Tibial artery (tissue), 4 donors: ENCODE measurements at regions not wholly inside any gene's neighbourhood (a gene's known extent, or its start where the extent isn't known, plus 50 kb on each side); places are given as distances from the start of the nearest gene placed in this dataset.

Experiments
- DNase-seq, 2 donors: peaks; one replicate each; pipeline ENCODE4 v3.0.0-alpha.2; 2019
- H3K27ac ChIP-seq, 2 donors: fragments of 200-600 bp; sonication (generic) in 1 of 2; 1 replicate in 1 of 2; 2 replicates in 1 of 2; pipeline ENCODE4 v1.5.1; 2018 to 2019; ENCODE audit warnings: mild to moderate bottlenecking in 1 of 2
- H3K27me3 ChIP-seq, 2 donors: fragments of 200-600 bp; sonication (generic) in 1 of 2; one replicate each; pipeline versions ENCODE4 v1.5.1 to v1.6.0; 2016 to 2019
- H3K36me3 ChIP-seq, 3 donors: fragments of 200-600 bp; sonication (generic) in 2 of 3; one replicate each; pipeline ENCODE4 v1.5.1; 2016 to 2019; ENCODE audit warnings: mild to moderate bottlenecking in 2 of 3
- H3K4me1 ChIP-seq, 4 donors: fragments of 200-600 bp; sonication (generic) in 2 of 4; 1 replicate in 3 of 4; 2 replicates in 1 of 4; pipeline ENCODE4 v1.5.1; 2016 to 2019
- H3K4me3 ChIP-seq, 2 donors: fragments of 200-600 bp; sonication (generic) in 1 of 2; 1 replicate in 1 of 2; 2 replicates in 1 of 2; pipeline ENCODE4 v1.5.1; 2018 to 2019; ENCODE audit warnings: mild to moderate bottlenecking in 2 of 2
- H3K9me3 ChIP-seq, 3 donors: fragments of 200-600 bp; sonication (generic) in 1 of 3; one replicate each; pipeline ENCODE4 v1.5.1; 2016 to 2019
- CTCF ChIP-seq, 2 experiments: fragments of 200-600 bp in 1 of 2; fragments of 450-650 bp in 1 of 2; IDR thresholded peaks; one replicate each; pipeline ENCODE4 v1.5.1; 2017 to 2019; ENCODE audit warnings: antibody characterized with exemption in 2 of 2, mild to moderate bottlenecking in 1 of 2, moderate library complexity in 1 of 2
- intact Hi-C: fragments of 100-400 bp; cut with DNase I; formaldehyde crosslinking; loops from one replicate; pipeline ENCODE4 v1.15.0; 2023; ENCODE audit warnings: low total_unique reads

- no peak for DNase-seq
- TF ChIP-seq CTCF (IDR thresholded peaks at IDR 0.05): no peak
- Histone ChIP-seq H3K27ac (no peak overlapping the region), H3K9me3 (no peaks in the 10 kb centered on the region), H3K27me3 (no peaks in the 10 kb centered on the region), H3K4me3 (no peak overlapping the region), H3K36me3 (no peaks in the 10 kb centered on the region), H3K4me1 (peaks cover 0 to 7% (median 0%) of the 10 kb centered on the region in 4 donors)
- intact Hi-C loops: no loop called here
Observed at GRCh38 chr4:13159041-13159620, 325.0 kb downstream of the RAB28 start.

GRCh38 chr4:13151194-13151593 is 332.9 kb downstream of the RAB28 start:
- H3K27ac ChIP-seq: no peak overlapping the region
- H3K36me3 ChIP-seq: no peaks in the 10 kb centered on the region
- intact Hi-C loops: no loop called here
- peaks cover 0 to 9% (median 4%) of the 10 kb centered on the region in 3 donors for H3K9me3 ChIP-seq
- no peak for DNase-seq
- H3K4me3 ChIP-seq: no peak overlapping the region
- no peak for TF ChIP-seq CTCF (IDR thresholded peaks at IDR 0.05)
- no peaks in the 10 kb centered on the region for H3K27me3 ChIP-seq
- no peaks in the 10 kb centered on the region for H3K4me1 ChIP-seq

- no peak for TF ChIP-seq CTCF (IDR thresholded peaks at IDR 0.05)
- H3K27ac ChIP-seq: no peak overlapping the region
- H3K9me3 ChIP-seq: no peaks in the 10 kb centered on the region
- no peaks in the 10 kb centered on the region for H3K27me3 ChIP-seq
- intact Hi-C loops: no loop called here
- no peak for DNase-seq
- H3K36me3 ChIP-seq: no peaks in the 10 kb centered on the region
- peaks cover 0 to 4% (median 0%) of the 10 kb centered on the region in 4 donors for H3K4me1 ChIP-seq
- no peak overlapping the region for H3K4me3 ChIP-seq
Observed at GRCh38 chr4:13143222-13144070, 340.7 kb downstream of the RAB28 start.

- Histone ChIP-seq H3K36me3 (no peaks in the 10 kb centered on the region), H3K4me1 (peaks cover 0 to 4% (median 0%) of the 10 kb centered on the region in 4 donors), H3K27me3 (no peaks in the 10 kb centered on the region), H3K9me3 (no peaks in the 10 kb centered on the region), H3K27ac (no peak overlapping the region), H3K4me3 (no peak overlapping the region)
- intact Hi-C loops: no loop called here
- TF ChIP-seq CTCF (IDR thresholded peaks at IDR 0.05): no peak
- no peak for DNase-seq
Observed at GRCh38 chr4:13142726-13143125, 341.4 kb downstream of the RAB28 start.

- peaks cover 0 to 4% (median 0%) of the 10 kb centered on the region in 4 donors for H3K4me1 ChIP-seq
- no peaks in the 10 kb centered on the region for H3K36me3 ChIP-seq
- no peaks in the 10 kb centered on the region for H3K27me3 ChIP-seq
- intact Hi-C loops: no loop called here
- no peak overlapping the region for H3K27ac ChIP-seq
- no peaks in the 10 kb centered on the region for H3K9me3 ChIP-seq
- no peak overlapping the region for H3K4me3 ChIP-seq
- no peak for TF ChIP-seq CTCF (IDR thresholded peaks at IDR 0.05)
- DNase-seq: no peak
Observed at GRCh38 chr4:13142191-13142590, 341.9 kb downstream of the RAB28 start.
